ENCODE measurements at regions not wholly inside any gene's neighbourhood (a gene's known extent, or its start where the extent isn't known, plus 50 kb on each side); places are given as distances from the start of the nearest gene placed in this dataset.

DNA sequence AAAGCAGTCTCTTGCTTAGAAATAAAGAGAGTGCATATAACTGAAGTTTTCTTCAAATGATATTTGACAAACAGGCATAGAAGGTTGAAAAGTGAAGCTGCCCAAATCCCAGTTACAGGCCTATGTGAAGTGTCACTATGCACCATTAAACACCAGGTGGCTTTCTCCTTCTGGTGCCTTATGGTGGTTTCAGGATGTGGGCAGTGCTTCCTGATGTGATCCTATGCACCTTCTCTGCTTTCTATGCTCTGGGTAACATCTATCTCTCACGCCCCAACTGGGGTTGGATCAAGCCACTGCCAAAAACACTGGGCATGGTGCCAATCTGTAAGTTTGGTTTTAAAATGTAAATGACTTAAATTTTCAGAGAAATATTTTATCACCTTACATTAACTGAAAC, 744.7 kb downstream of the TUSC7 start:
- TF ChIP-seq, protein P1, sequence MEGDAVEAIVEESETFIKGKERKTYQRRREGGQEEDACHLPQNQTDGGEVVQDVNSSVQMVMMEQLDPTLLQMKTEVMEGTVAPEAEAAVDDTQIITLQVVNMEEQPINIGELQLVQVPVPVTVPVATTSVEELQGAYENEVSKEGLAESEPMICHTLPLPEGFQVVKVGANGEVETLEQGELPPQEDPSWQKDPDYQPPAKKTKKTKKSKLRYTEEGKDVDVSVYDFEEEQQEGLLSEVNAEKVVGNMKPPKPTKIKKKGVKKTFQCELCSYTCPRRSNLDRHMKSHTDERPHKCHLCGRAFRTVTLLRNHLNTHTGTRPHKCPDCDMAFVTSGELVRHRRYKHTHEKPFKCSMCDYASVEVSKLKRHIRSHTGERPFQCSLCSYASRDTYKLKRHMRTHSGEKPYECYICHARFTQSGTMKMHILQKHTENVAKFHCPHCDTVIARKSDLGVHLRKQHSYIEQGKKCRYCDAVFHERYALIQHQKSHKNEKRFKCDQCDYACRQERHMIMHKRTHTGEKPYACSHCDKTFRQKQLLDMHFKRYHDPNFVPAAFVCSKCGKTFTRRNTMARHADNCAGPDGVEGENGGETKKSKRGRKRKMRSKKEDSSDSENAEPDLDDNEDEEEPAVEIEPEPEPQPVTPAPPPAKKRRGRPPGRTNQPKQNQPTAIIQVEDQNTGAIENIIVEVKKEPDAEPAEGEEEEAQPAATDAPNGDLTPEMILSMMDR (conservative IDR thresholded peaks at IDR 0.05; ENCODE audit: low read depth, low read length), result no peak
- TF ChIP-seq EZH2 (IDR thresholded peaks at IDR 0.05; ENCODE audit: low read length, unreplicated experiment) (no peak), EZH2phosphoT487 (IDR thresholded peaks at IDR 0.05; ENCODE audit: borderline replicate concordance, low read length) (no peak)

Data from PC-3 (cell line).